OCI-LY7 (cell line): ENCODE measurements at regions not wholly inside any gene's neighbourhood (a gene's known extent, or its start where the extent isn't known, plus 50 kb on each side); places are given as distances from the start of the nearest gene placed in this dataset.
"Not testable (repeated sequence)": the region's sequence is repeated elsewhere in the genome, so short reads cannot be mapped to it uniquely, and the experiment has no call there.

Experiments used
- BruUV-seq: library from RNA; stranded (reverse); fragments of 400-500 nt; replicated peaks from 2 replicates; lab custom pipeline; 2021; lab: Mats Ljungman, UMichigan
- CTCF ChIA-PET: fragments of 300-600 bp; sonication (Branson Sonifier 250); formaldehyde crosslinking; loops from one replicate; lab custom pipeline; 2022; ENCODE audit warnings: antibody characterized with exemption; ENCODE audit not compliant: unreplicated experiment; lab: Charles Lee
- POLR2A ChIA-PET: fragments of 300-600 bp; sonication (Branson Sonifier 250); formaldehyde crosslinking; loops from one replicate; lab custom pipeline; 2022; ENCODE audit warnings: antibody characterized with exemption; lab: Charles Lee
- DNase-seq: peaks from one replicate; pipeline ENCODE4 v3.0.0-alpha.2; 2015; ENCODE audit warnings: low spot score
- H2AFZ ChIP-seq: fragments of 200-600 bp; sonication (generic), shearing (Covaris generic); 2 replicates; pipeline ENCODE4 v1.6.1; 2014; ENCODE audit warnings: mild to moderate bottlenecking, antibody characterized with exemption, low read length, moderate library complexity
- H3K27ac ChIP-seq: fragments of 200-600 bp; sonication (generic); 2 replicates; pipeline ENCODE4 v1.5.1; 2014; ENCODE audit warnings: mixed run types, low read depth, mild to moderate bottlenecking, moderate library complexity, low read length, inconsistent platforms; ENCODE audit not compliant: poor library complexity, severe bottlenecking
- H3K36me3 ChIP-seq: fragments of 200-600 bp; sonication (generic); 2 replicates; pipeline ENCODE4 v1.6.1; 2014; ENCODE audit warnings: mild to moderate bottlenecking, antibody characterized with exemption, low read length, moderate library complexity, mixed read lengths; ENCODE audit not compliant: insufficient read depth
- H3K4me1 ChIP-seq: fragments of 200-600 bp; sonication (generic); 2 replicates; pipeline ENCODE4 v1.5.1; 2014; ENCODE audit warnings: mild to moderate bottlenecking, low read length; ENCODE audit not compliant: insufficient read depth, poor library complexity, severe bottlenecking
- H3K4me2 ChIP-seq: fragments of 200-600 bp; sonication (generic); 2 replicates; pipeline ENCODE4 v1.6.1; 2014; ENCODE audit warnings: mild to moderate bottlenecking, low read length
- H3K4me3 ChIP-seq: fragments of 200-600 bp; sonication (generic); 2 replicates; pipeline ENCODE4 v1.5.1; 2014; ENCODE audit warnings: mild to moderate bottlenecking, low read depth, low read length; ENCODE audit not compliant: poor library complexity, severe bottlenecking
- H3K79me2 ChIP-seq: fragments of 200-600 bp; sonication (generic); 2 replicates; pipeline ENCODE4 v1.6.1; 2016; ENCODE audit warnings: low read depth, mild to moderate bottlenecking, low read length, moderate library complexity, mixed read lengths; ENCODE audit not compliant: insufficient read depth
- H3K9me2 ChIP-seq: fragments of 200-600 bp; sonication (generic); 2 replicates; pipeline ENCODE4 v1.6.1; 2016; ENCODE audit warnings: mild to moderate bottlenecking, low read length, mixed read lengths; ENCODE audit not compliant: insufficient read depth
- H3K9me3 ChIP-seq: fragments of 200-600 bp; sonication (generic); 2 replicates; pipeline ENCODE4 v1.6.1; 2014; ENCODE audit warnings: mild to moderate bottlenecking, mixed run types, low read length, mixed read lengths
- H4K20me1 ChIP-seq: fragments of 200-600 bp; sonication (generic); 2 replicates; pipeline ENCODE4 v1.6.1; 2014; ENCODE audit warnings: mild to moderate bottlenecking, antibody characterized with exemption, low read length, moderate library complexity, mixed read lengths; ENCODE audit not compliant: insufficient read depth
- EZH2phosphoT487 ChIP-seq: fragments of 200-600 bp; sonication (generic); IDR thresholded peaks from 2 replicates; pipeline ENCODE4 v1.6.1; 2018; ENCODE audit warnings: low read depth, borderline replicate concordance, mild to moderate bottlenecking, mixed run types, antibody characterized with exemption, low read length, moderate library complexity, mixed read lengths
- intact Hi-C: fragments of 100-400 bp; cut with micrococcal nuclease; formaldehyde crosslinking; loops from one replicate; pipeline ENCODE4 v1.10.0; 2022; ENCODE audit not compliant: unreplicated experiment

GRCh38 chr20:48521121-48521520 is 306.7 kb downstream of the PREX1 start:
- no peak for TF ChIP-seq EZH2phosphoT487
- no TSS peak for BruUV-seq
- H3K9me3 ChIP-seq = no peaks in the 10 kb centered on the region
- DNase-seq = no peak
- no peaks in the 10 kb centered on the region for H3K9me2 ChIP-seq
- ChIA-PET CTCF (no interaction called here), POLR2A (no interaction called here)
- H3K36me3 ChIP-seq = no peaks in the 10 kb centered on the region
- no peaks in the 10 kb centered on the region for H3K4me1 ChIP-seq
- H4K20me1 ChIP-seq = no peaks in the 10 kb centered on the region
- H3K27ac ChIP-seq = no peak overlapping the region
- intact Hi-C loops = no loop called here
- H3K4me3 ChIP-seq = no peak overlapping the region
- no peaks in the 10 kb centered on the region for H3K79me2 ChIP-seq
- H2AFZ ChIP-seq = no peak overlapping the region
- no peak overlapping the region for H3K4me2 ChIP-seq

GRCh38 chr20:48516196-48516595 is 311.6 kb downstream of the PREX1 start:
- POLR2A ChIA-PET = interaction anchor here (0.8 to 1.1 kb wide), 3 partner anchors 14 to 621 kb away, joined by 4 to 9 read pairs (median 6); no protein-coding TSS in a partner anchor
- H3K27ac ChIP-seq, H3K4me3 ChIP-seq, H3K4me2 ChIP-seq, H3K36me3 ChIP-seq, H3K9me3 ChIP-seq, H2AFZ ChIP-seq, H3K79me2 ChIP-seq, BruUV-seq, H3K9me2 ChIP-seq, H3K4me1 ChIP-seq, CTCF ChIA-PET, H4K20me1 ChIP-seq: not testable (repeated sequence)
- intact Hi-C loops = loop anchor here (5.0 kb wide), 1 partner anchor 624 kb away; no protein-coding TSS in a partner anchor
- peak; percentile 10 for DNase-seq

- DNase-seq, H2AFZ ChIP-seq, H3K79me2 ChIP-seq, CTCF ChIA-PET, intact Hi-C loops, H3K9me3 ChIP-seq, POLR2A ChIA-PET, H3K9me2 ChIP-seq, H3K36me3 ChIP-seq, H3K4me2 ChIP-seq, BruUV-seq, H3K4me1 ChIP-seq, H3K4me3 ChIP-seq, H3K27ac ChIP-seq, H4K20me1 ChIP-seq: not testable (repeated sequence)
These were observed 313.2 kb downstream of the PREX1 start for GRCh38 chr20:48514577-48514976.

GRCh38 chr20:48512539-48512938 is 315.3 kb downstream of the PREX1 start:
- H3K4me2 ChIP-seq, H3K9me3 ChIP-seq, H3K4me3 ChIP-seq, H3K36me3 ChIP-seq, POLR2A ChIA-PET, H3K4me1 ChIP-seq, H3K27ac ChIP-seq, H4K20me1 ChIP-seq, BruUV-seq, intact Hi-C loops, H3K9me2 ChIP-seq, H2AFZ ChIP-seq, DNase-seq, H3K79me2 ChIP-seq, CTCF ChIA-PET: not testable (repeated sequence)

GRCh38 chr20:48505066-48505465 is 322.7 kb downstream of the PREX1 start:
- H3K9me2 ChIP-seq, POLR2A ChIA-PET, H3K27ac ChIP-seq, BruUV-seq, H3K9me3 ChIP-seq, H3K4me2 ChIP-seq, H2AFZ ChIP-seq, H3K79me2 ChIP-seq, H3K4me3 ChIP-seq, H4K20me1 ChIP-seq, H3K36me3 ChIP-seq, intact Hi-C loops, CTCF ChIA-PET, H3K4me1 ChIP-seq, DNase-seq: not testable (repeated sequence)
